Chondrocyte (in vitro differentiated cells): ENCODE measurements at regions not wholly inside any gene's neighbourhood (a gene's known extent, or its start where the extent isn't known, plus 50 kb on each side); places are given as distances from the start of the nearest gene placed in this dataset.

Source experiments
- DNase-seq: peaks from one replicate; pipeline ENCODE4 v3.0.0; 2021; ENCODE audit warnings: mixed read lengths, low spot score
- H3K27ac Mint-ChIP-seq: one replicate; pipeline ENCODE4 v1.8.0; 2021; ENCODE audit warnings: mild to moderate bottlenecking, moderate library complexity, mixed read lengths; ENCODE audit not compliant: unreplicated experiment
- H3K27me3 Mint-ChIP-seq: 2 replicates; pipeline ENCODE4 v1.8.0; 2021; ENCODE audit warnings: low read depth, mixed read lengths
- H3K36me3 Mint-ChIP-seq: 2 replicates; pipeline ENCODE4 v1.8.0; 2021; ENCODE audit warnings: low read depth, mixed read lengths
- H3K4me1 Mint-ChIP-seq: 2 replicates; pipeline ENCODE4 v1.8.0; 2021; ENCODE audit warnings: low read depth, mild to moderate bottlenecking, mixed read lengths
- H3K4me3 Mint-ChIP-seq: one replicate; pipeline ENCODE4 v1.8.0; 2021; ENCODE audit warnings: mild to moderate bottlenecking, moderate library complexity, mixed read lengths; ENCODE audit not compliant: unreplicated experiment
- H3K9me3 Mint-ChIP-seq: 2 replicates; pipeline ENCODE4 v1.8.0; 2021; ENCODE audit warnings: low read depth, mixed read lengths
- TF ChIP-seq, protein P1 (sequence below): fragments of 200-600 bp; sonication (generic); IDR thresholded peaks from 2 replicates; pipeline ENCODE4 v1.5.0; 2021; ENCODE audit warnings: antibody characterized with exemption, mild to moderate bottlenecking, moderate library complexity

DNA sequence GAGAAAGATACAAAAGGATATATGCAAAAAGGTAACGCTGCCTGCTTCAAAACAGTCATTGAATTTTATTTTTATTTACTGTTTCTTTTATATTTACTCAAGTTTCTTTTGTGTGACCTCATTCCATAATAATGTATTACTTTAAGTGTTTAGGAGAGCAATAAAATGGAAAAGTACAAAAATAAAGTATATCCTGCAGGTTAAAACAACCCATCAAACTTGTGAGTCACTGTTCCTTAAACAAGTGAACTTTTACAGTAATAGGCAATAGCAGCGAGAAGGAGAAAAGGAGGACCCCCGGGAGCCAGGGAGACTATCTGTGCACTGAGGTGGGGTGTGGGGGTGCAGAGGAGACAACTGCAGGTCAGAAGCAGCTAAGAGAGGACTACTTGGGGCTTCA is 124.5 kb downstream of the EN1 start:
- Mint-ChIP-seq H3K27ac (no peak overlapping the region), H3K36me3 (peaks cover 2% of the 10 kb centered on the region), H3K4me3 (no peak overlapping the region), H3K4me1 (no peaks in the 10 kb centered on the region), H3K9me3 (peaks cover 11% of the 10 kb centered on the region), H3K27me3 (peaks cover 6% of the 10 kb centered on the region)
- DNase-seq, result no peak
- TF ChIP-seq, protein P1, sequence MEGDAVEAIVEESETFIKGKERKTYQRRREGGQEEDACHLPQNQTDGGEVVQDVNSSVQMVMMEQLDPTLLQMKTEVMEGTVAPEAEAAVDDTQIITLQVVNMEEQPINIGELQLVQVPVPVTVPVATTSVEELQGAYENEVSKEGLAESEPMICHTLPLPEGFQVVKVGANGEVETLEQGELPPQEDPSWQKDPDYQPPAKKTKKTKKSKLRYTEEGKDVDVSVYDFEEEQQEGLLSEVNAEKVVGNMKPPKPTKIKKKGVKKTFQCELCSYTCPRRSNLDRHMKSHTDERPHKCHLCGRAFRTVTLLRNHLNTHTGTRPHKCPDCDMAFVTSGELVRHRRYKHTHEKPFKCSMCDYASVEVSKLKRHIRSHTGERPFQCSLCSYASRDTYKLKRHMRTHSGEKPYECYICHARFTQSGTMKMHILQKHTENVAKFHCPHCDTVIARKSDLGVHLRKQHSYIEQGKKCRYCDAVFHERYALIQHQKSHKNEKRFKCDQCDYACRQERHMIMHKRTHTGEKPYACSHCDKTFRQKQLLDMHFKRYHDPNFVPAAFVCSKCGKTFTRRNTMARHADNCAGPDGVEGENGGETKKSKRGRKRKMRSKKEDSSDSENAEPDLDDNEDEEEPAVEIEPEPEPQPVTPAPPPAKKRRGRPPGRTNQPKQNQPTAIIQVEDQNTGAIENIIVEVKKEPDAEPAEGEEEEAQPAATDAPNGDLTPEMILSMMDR, result no peak

DNA sequence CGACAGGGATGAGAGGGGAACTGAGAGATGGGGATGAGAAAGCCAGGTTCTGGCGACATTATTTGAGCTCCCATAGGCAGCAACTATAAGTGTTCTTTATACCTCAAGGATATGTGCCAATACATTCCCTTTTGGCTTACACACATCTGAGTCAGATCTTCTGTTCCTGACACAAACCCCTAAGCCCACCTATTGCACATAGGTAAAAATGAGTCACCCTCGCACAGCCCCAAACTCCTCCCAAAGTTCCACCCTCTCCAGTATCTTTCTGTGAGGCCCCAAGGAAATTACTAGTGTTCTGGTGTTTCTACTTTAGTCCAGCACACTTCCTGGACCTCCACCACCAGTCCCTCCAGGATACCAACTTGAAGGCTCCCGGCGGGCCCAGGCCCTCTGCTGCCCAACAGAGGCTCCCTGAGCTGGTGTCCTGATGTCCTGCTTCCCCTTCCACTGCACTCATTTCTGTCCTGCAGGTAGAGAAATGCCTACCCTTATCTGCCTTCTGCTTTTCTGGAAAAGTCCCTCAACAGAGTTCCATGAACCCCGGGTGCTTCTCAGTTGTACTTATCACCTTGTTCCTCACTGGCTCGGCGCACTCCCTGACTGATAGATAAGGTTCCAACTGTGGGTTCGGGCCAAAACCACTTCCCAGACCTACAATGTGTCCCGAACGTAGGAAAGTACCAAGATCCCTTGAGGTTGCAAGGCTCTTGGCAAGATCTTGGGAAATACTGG is 125.5 kb downstream of the EN1 start:
- TF ChIP-seq, protein P1, result no peak
- DNase-seq, result no peak
- no peak overlapping the region for H3K4me3 Mint-ChIP-seq
- no peaks in the 10 kb centered on the region for H3K36me3 Mint-ChIP-seq
- no peaks in the 10 kb centered on the region for H3K4me1 Mint-ChIP-seq
- no peak overlapping the region for H3K27ac Mint-ChIP-seq
- peaks cover under 1% of the 10 kb centered on the region for H3K9me3 Mint-ChIP-seq
- peaks cover 7% of the 10 kb centered on the region for H3K27me3 Mint-ChIP-seq

DNA sequence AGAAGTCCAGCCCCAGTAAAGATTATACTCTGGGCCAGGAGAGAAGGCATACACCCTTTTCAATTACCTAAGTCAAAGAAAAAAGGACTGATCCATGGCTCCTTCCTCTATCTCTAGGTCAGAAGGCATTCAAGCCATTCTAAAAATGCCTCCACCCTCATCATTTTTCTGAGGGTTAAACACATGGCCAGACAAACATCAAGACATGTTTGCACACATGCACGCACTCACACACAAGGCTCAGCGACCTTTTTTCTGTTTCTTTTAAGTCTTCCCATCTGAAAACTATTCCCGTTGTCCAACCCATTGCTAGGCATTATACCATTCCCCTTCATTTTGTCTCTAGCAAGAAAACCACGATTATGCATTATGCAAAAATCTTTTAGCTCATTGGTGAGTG is 126.6 kb downstream of the EN1 start:
- Mint-ChIP-seq H3K4me3 (no peak overlapping the region), H3K27me3 (peaks cover 7% of the 10 kb centered on the region), H3K4me1 (no peaks in the 10 kb centered on the region), H3K27ac (no peak overlapping the region), H3K9me3 (no peaks in the 10 kb centered on the region), H3K36me3 (no peaks in the 10 kb centered on the region)
- TF ChIP-seq, protein P1, result no peak
- no peak for DNase-seq

DNA sequence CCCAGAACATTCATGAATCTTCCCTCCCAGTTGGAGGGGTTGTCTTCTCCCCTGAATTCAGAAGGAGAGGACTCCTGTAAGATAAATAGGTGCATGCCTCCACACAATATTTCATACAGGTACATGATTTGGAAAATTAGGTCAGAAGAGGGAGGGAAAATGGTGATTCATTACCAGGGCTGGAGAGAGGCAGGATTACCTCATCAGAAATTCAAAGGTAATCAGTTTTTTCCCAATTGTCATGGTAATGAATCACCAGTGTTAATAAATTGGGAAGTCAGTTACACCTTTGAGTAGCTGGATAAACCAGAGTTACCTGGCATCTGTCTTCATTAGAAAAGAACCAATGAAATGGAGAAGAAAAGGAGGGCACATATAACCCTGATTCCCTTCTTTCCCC is 128.5 kb downstream of the EN1 start:
- H3K4me3 Mint-ChIP-seq, result no peak overlapping the region
- no peak for DNase-seq
- H3K9me3 Mint-ChIP-seq, result no peaks in the 10 kb centered on the region
- H3K27me3 Mint-ChIP-seq, result peaks cover 7% of the 10 kb centered on the region
- TF ChIP-seq, protein P1, result no peak
- no peaks in the 10 kb centered on the region for H3K4me1 Mint-ChIP-seq
- H3K36me3 Mint-ChIP-seq, result no peaks in the 10 kb centered on the region
- H3K27ac Mint-ChIP-seq, result no peak overlapping the region

DNA sequence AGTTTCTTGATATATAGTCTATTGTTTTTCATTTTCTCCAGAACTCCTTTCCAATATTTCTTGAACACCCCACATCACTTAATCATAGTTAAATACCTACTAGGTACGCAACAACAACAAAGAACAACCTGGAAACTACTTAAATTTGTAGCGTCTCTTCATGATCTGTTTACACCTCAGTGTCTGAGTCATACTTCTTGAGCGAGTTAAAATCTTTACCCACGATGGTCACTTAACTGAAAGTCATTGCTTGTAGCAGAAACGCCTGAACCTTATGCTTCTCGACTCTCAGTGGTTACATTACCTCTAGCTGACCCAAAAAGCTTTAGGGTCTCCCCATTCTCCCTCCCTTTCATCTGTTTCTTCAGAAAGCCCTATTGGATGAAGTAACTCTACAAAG is 131.3 kb downstream of the EN1 start:
- H3K4me1 Mint-ChIP-seq, result no peaks in the 10 kb centered on the region
- TF ChIP-seq, protein P1, result no peak
- peaks cover 1% of the 10 kb centered on the region for H3K36me3 Mint-ChIP-seq
- peaks cover 7% of the 10 kb centered on the region for H3K9me3 Mint-ChIP-seq
- peaks cover 11% of the 10 kb centered on the region for H3K27me3 Mint-ChIP-seq
- no peak overlapping the region for H3K4me3 Mint-ChIP-seq
- no peak overlapping the region for H3K27ac Mint-ChIP-seq
- no peak for DNase-seq
